T-helper 22 cell (primary cell): ENCODE measurements at regions not wholly inside any gene's neighbourhood (a gene's known extent, or its start where the extent isn't known, plus 50 kb on each side); places are given as distances from the start of the nearest gene placed in this dataset.
"Not testable (repeated sequence)": the region's sequence is repeated elsewhere in the genome, so short reads cannot be mapped to it uniquely, and the experiment has no call there.

ENCODE experiments used
- DNase-seq: peaks from one replicate; pipeline ENCODE4 v3.0.0-alpha.2; 2020; ENCODE audit warnings: low read depth

- no peak for DNase-seq
Measured at GRCh38 chr2:193841384-193842150, 1646.8 kb upstream of the TMEFF2 start.

DNA sequence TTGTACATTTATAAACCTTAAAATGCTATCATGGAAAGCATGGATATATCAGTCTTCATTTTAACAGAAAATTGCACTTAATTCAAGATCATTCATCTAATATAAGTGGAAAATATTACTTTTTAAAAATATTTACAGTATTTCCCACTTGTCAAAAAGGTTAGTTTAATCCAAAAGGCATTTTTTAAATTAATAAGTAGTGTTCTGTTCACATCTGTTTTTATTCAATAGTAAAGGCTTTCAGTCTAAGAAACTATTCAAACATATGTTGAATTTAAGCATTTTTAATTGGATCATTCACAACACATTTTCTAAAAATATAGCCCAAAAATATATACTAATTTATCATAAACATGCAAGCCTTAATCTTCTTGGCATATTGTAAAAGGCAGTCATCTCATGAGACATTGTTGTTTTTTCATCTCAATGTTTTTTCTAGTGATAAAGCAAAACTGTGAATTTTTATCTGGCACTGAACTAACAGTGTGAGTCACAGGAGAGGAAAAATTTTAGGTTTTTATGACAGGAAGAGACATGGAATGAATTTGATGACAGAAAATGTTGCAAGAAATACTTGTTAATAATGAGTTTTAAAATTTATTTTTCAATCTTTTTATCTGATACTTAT, 1642.5 kb upstream of the TMEFF2 start:
- no peak for DNase-seq

DNA sequence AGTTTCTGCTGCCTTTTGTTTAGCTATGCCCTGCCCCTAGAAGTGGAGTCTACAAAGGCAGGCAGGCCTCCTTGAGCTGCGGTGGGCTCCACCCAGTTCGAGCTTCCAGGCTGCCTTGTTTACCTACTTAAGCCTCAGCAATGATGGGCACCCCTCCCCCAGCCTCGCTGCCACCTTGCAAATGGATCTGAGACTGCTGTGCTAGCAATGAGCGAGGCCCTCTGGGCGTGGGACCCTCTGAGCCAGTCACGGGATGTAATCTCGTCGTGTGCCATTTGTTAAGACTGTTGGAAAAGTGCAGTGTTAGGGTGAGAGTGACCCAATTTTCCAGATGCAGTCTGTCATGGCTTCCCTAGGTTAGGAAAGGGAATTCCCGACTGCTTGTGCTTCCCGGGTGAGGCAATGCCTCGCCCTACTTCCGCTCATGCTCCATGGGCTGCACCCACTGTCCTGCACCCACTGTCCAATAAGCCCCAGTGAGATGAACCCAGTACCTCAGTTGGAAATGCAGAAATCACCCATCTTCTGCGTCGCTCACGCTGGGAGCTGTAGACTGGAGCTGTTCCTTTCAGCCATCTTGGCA, 1641.8 kb upstream of the TMEFF2 start:
- DNase-seq = not testable (repeated sequence)

- DNase-seq = not testable (repeated sequence)
Measured at GRCh38 chr2:193833895-193834294, 1639.2 kb upstream of the TMEFF2 start.

- DNase-seq = no peak
Measured at GRCh38 chr2:193824474-193824873, 1629.7 kb upstream of the TMEFF2 start.

DNA sequence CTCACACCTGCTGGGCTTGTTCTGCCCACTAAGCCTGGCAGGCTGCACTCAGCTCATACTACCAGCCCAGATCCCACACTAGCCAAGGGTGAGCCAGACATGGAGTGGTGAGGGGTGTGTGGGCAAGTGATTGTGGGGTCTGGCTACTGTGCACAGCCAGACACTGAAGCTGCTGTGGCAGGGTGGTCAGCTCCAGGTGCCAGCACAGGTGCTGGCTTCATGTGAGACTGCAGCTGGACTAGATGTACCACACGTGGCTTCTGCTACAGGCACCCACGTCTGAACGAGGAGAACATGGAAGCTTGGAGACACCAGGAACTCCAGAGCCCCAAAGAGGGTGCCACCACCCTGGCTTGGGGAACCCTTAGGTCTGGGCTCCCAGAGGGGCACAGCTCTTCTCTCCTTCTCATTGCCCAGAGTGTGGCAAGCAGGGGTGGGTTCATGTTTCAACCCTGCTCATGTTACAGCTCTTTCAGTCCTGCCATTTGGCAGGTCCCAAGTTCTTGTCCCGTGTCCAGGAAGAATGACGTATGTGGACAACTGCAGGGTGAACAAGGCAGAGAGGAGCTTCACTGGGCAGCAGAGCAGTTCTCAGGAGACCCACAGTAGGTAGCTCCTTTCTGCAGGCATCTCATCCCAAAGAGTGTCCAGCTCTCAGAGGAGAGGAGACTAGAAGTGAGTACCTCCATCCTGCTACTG, 1624.2 kb upstream of the TMEFF2 start:
- no peak for DNase-seq

- DNase-seq = no peak
Measured at GRCh38 chr2:193816008-193816407, 1621.3 kb upstream of the TMEFF2 start.

- DNase-seq = no peak
Measured at GRCh38 chr2:193810533-193810932, 1615.8 kb upstream of the TMEFF2 start.

GRCh38 chr2:193808877-193809276, 1614.1 kb upstream of the TMEFF2 start:
- DNase-seq = no peak

GRCh38 chr2:193806088-193806774, 1611.5 kb upstream of the TMEFF2 start:
- DNase-seq = no peak

- no peak for DNase-seq
Measured at GRCh38 chr2:193796847-193797246, 1602.1 kb upstream of the TMEFF2 start.

DNA sequence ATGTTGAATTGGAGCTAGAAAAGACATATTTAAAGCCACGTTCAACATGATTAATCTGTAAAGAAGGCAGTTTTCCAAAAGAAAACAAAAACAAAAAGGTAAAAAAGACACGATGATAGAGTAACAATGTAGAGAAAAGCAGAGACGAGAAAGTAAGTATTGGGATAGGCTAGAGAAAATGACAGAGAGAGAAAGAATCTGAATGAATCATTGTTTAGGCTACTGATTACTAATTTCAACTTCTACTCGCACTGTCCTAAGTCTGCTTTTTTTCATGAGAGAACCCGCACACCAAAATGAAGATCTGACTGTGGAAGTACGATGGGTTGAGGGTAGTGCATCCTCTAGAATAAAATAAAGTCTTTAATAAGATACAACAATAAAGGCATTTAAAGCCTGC, 1599.2 kb upstream of the TMEFF2 start:
- no peak for DNase-seq

GRCh38 chr2:193783681-193784080, 1588.9 kb upstream of the TMEFF2 start:
- DNase-seq = no peak

GRCh38 chr2:193778293-193778692, 1583.6 kb upstream of the TMEFF2 start:
- DNase-seq = no peak

DNA sequence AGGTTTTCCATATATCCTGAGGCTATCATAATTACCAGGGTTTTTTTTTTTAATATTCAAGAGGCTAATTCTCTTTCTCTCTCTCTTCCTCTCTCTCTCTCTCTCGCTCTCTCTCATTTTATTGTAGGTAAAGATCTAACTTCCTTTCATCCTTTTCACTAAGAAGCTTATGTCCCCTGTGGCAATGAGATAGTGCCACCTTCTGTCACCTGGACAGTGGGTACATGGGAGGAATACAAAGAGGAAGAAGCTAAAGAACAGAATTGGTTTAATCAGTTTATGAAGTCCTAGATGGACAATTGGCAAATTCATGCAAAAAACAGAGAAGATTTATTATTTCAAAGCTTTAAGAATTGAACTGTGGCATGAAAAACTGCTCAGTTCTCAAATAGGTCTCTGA, 1582.3 kb upstream of the TMEFF2 start:
- no peak for DNase-seq

- DNase-seq = no peak
Measured at GRCh38 chr2:193774166-193774565, 1579.4 kb upstream of the TMEFF2 start.

GRCh38 chr2:193751299-193751698, 1556.6 kb upstream of the TMEFF2 start:
- DNase-seq = no peak

DNA sequence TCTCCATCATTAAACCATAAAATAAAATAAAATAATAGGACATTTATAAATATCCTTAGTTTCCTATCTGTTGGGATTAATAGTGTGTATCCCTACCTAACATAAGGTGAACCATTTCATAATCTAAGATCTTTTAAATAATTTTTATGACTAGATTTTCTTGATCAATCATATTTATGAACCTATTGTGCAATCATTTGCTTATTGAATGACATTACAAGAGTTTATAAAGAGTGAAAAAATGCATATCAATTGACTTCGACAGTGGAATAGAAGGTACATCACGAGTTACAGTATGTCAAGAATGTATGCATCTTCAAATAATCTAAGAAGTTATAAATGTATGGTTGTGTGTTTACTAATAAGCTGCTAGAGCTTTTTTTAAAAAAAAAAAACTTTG, 1554.8 kb upstream of the TMEFF2 start:
- no peak for DNase-seq

DNA sequence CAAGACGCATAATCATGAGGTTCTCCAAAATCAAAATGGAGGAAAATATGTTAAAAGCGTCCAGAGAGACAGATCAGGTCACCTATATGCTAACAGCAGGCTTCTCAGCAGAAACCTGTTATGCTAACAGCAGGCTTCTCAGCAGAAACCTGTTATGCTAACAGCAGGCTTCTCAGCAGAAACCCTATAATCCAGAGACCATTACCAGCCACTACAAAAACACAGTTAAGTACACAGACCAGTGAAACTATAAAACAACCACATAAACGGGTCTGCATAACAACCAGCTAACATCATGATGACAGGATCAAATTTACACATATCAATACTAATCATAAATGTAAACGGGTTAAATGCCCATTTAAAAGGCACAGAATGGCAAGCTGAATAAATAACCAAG, 1548.4 kb upstream of the TMEFF2 start:
- DNase-seq = no peak

GRCh38 chr2:193738892-193739291, 1544.2 kb upstream of the TMEFF2 start:
- DNase-seq = no peak

DNA sequence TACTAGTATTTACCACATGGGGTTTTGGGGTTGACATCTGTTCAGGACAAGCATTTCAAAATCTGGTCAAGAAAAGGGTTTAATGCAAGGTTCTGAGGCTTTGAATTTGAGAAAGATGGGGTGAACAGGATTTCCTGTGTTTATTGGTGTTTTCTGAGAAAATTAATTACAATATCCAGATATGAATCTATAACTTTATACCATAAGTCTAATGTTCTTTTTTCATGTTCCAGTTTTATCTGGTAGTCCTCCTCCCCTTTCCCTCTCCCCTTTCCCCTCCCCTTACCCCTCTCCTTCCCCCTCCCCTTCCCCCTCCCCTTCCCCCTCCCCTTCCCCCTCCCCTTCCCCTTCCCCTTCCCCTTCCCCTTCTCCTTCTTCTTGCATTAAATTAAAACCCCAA, 1518.2 kb upstream of the TMEFF2 start:
- DNase-seq = no peak

DNA sequence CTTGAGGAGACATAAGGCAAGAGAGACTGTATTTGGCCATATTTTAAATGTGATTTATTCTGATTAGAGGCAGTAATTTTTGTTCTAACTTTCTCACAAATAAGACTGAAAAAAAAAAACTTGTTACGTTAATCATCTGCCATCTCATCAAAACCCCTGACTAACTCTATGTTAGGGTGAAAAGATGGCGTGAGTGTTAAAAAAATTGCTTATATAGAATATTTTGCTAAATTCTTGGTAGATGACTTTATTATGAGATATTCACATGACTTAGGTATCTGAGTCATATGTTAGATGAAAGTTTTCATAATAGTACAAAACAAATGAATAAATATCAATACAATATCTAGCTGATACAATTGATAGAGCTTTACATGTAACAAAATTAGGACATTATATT, 1508.7 kb upstream of the TMEFF2 start:
- no peak for DNase-seq
